ENCODE measurements at regions not wholly inside any gene's neighbourhood (a gene's known extent, or its start where the extent isn't known, plus 50 kb on each side); places are given as distances from the start of the nearest gene placed in this dataset.

GRCh38 chr11:86869966-86870570, 69.7 kb downstream of the PRSS23 start:
- no peak for TF ChIP-seq ESRRA (CRISPR knock-in tag; IDR thresholded peaks at IDR 0.05; ENCODE audit: borderline replicate concordance)
- TF ChIP-seq CTCF (IDR thresholded peaks at IDR 0.05), result peak; percentile 65
- TF ChIP-seq JUN (CRISPR knock-in tag; IDR thresholded peaks at IDR 0.05), result no peak
- no peak for TF ChIP-seq MAX (CRISPR knock-in tag; IDR thresholded peaks at IDR 0.05)
- no peak for TF ChIP-seq GTF2I (CRISPR knock-in tag; conservative IDR thresholded peaks at IDR 0.05)
- TF ChIP-seq CREB1 (CRISPR knock-in tag; IDR thresholded peaks at IDR 0.05), result no peak
- TF ChIP-seq ZNF416 (CRISPR knock-in tag; IDR thresholded peaks at IDR 0.05), result no peak
- no peak for TF ChIP-seq FOXJ3 (CRISPR knock-in tag; IDR thresholded peaks at IDR 0.05; ENCODE audit: borderline replicate concordance)
- no peak for TF ChIP-seq ELF4 (CRISPR knock-in tag; IDR thresholded peaks at IDR 0.05; ENCODE audit: low read depth)
- no peak for TF ChIP-seq NR3C1 (CRISPR knock-in tag; conservative IDR thresholded peaks at IDR 0.05; ENCODE audit: low read depth)
- TF ChIP-seq TP53 (CRISPR knock-in tag; IDR thresholded peaks at IDR 0.05), result no peak
- TF ChIP-seq ATF3 (CRISPR knock-in tag; conservative IDR thresholded peaks at IDR 0.05), result no peak

Data from WTC11 (cell line).